ENCODE measurements at regions not wholly inside any gene's neighbourhood (a gene's known extent, or its start where the extent isn't known, plus 50 kb on each side); places are given as distances from the start of the nearest gene placed in this dataset.

DNA sequence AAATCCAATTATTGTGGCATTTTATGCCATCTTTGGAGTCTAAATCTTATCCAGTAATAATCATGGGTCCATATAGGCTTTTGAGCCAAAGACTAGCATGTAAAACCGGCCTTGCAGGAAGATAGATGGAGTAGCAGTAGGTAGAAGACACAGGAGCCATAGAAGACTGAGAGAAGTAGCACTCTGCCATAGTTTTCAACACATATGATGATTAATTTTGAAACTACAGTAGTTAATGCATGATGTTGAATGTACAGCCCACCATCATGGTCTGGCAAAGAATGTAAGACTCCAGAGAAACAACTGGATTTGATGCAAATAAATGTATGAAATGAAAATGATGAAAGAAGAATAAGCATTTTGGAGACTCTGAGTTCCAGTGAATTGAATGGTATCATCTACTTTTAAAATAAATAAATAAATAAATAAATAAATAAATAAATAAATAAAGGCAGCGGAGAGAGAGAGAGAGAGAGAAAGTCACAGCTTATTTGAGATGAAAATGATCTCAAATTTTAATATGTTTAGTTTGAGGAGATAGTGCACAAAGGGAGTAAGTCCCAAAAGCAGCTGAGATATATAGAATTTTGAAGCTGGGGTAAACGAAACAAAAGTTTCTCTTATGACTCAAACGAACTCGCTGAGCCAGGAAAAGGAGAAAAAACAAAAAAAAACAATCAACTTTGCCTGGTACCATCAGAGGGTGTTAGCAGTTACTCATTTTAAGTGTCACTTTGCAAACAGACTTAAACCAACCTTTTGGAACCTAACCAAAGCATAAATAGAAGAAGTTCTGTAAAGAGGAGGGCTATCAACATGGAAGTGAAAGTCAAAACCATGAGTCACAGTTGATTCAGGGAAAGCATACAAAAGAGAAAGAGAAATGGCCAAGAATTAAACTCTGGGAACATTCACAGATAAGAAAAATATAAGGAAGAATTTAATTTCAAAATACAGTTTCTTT lies 388.7 kb downstream of the CETN3 start:
- no peaks in the 10 kb centered on the region for H3K27me3 Mint-ChIP-seq
- H3K36me3 Mint-ChIP-seq (ENCODE audit: low read depth): no peaks in the 10 kb centered on the region
- DNase-seq: no peak
- H3K4me3 Mint-ChIP-seq: no peak overlapping the region
- H3K4me1 Mint-ChIP-seq: no peaks in the 10 kb centered on the region
- no peak overlapping the region for H3K27ac Mint-ChIP-seq
- intact Hi-C loops (cut with micrococcal nuclease): no loop called here
- H3K9me3 Mint-ChIP-seq: no peaks in the 10 kb centered on the region

DNA sequence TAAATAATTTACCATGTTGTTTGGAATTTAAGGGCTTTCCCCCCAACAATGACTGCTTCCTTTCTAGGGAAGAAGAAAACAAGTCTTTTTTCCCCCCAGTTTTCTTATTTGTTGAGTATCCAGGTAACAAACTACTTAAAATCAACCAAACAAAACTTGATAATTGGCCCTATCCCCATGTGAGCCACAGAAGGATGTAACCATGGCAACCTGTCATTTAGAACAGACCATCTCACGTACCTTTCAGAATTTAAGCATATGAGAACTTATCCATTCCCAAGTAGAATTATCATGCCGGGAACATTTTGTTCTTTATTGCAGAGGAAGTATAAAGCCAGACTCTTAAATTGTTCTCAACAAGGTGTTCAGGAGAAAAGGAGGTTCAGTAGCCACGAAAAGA lies 392.3 kb downstream of the CETN3 start:
- no peak overlapping the region for H3K4me3 Mint-ChIP-seq
- no peak overlapping the region for H3K27ac Mint-ChIP-seq
- no peak for DNase-seq
- no peaks in the 10 kb centered on the region for H3K4me1 Mint-ChIP-seq
- H3K27me3 Mint-ChIP-seq: no peaks in the 10 kb centered on the region
- intact Hi-C loops (cut with micrococcal nuclease): no loop called here
- no peaks in the 10 kb centered on the region for H3K9me3 Mint-ChIP-seq
- no peaks in the 10 kb centered on the region for H3K36me3 Mint-ChIP-seq (ENCODE audit: low read depth)

DNA sequence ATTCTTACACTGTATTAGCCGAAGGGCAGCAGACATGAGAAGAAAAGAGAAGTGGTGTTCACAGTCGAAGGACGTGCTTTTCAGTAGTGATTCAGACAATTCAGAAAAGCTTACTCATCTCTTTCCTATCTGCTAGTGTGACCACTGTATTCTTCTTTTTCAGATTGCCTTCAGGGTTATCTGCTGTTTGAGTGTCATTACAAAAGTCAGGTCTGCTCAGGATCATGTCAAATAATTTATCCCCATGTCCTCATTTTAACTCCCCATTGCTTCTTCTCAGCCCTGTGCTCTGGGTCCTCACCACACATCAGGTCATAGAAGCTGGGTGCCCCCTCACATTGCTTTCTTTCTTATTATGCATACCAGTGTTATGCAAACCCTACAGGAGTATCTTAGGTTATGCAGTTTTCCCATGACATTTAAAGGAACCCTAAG lies 394.0 kb downstream of the CETN3 start:
- no peak overlapping the region for H3K4me3 Mint-ChIP-seq
- no peaks in the 10 kb centered on the region for H3K9me3 Mint-ChIP-seq
- intact Hi-C loops (cut with micrococcal nuclease): no loop called here
- no peaks in the 10 kb centered on the region for H3K4me1 Mint-ChIP-seq
- H3K27ac Mint-ChIP-seq: no peak overlapping the region
- H3K36me3 Mint-ChIP-seq (ENCODE audit: low read depth): no peaks in the 10 kb centered on the region
- no peaks in the 10 kb centered on the region for H3K27me3 Mint-ChIP-seq
- no peak for DNase-seq

DNA sequence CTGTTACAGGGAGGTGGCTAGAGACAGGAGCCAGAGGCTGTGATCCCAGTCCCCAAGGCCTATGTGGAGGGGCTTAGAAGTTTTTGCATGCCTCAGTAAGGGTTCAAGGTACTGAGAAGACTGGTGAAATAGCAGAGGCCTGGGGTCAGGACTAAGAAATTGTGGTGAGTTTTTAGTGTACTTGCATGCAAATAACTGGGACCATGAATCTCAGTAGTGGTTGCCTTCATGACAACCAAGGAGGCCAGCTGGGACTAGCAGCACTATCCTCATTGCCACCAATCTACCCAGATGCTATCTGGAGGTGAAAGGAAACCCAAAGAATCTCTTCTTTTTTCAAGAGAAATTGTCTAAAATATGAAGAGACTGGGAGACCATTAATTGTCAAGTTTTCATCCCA lies 395.1 kb downstream of the CETN3 start:
- Mint-ChIP-seq H3K27ac (no peak overlapping the region), H3K9me3 (no peaks in the 10 kb centered on the region), H3K36me3 (ENCODE audit: low read depth) (no peaks in the 10 kb centered on the region), H3K4me1 (no peaks in the 10 kb centered on the region), H3K4me3 (no peak overlapping the region), H3K27me3 (no peaks in the 10 kb centered on the region)
- DNase-seq: no peak
- intact Hi-C loops (cut with micrococcal nuclease): no loop called here

DNA sequence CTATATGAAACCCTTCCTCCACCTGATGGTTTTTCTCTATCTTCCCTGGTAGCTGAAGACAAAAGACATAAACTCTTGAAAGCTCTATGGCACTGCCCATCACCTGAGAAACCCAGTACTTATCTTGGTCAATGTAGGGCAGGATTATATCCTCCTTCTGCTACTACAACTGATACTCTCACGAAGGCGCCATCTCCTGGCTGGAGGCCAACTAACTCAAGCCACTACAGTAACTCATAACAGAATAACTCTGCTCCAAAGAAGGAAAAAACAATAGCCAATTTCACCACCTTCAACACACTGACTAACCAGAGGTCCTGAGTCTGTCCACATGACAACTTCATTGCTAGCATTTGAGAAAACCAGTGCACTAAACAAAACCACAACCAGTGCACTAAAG lies 409.2 kb downstream of the CETN3 start:
- DNase-seq: no peak
- no peaks in the 10 kb centered on the region for H3K4me1 Mint-ChIP-seq
- no peaks in the 10 kb centered on the region for H3K36me3 Mint-ChIP-seq (ENCODE audit: low read depth)
- no peaks in the 10 kb centered on the region for H3K9me3 Mint-ChIP-seq
- no peak overlapping the region for H3K27ac Mint-ChIP-seq
- H3K4me3 Mint-ChIP-seq: no peak overlapping the region
- intact Hi-C loops (cut with micrococcal nuclease): no loop called here
- no peaks in the 10 kb centered on the region for H3K27me3 Mint-ChIP-seq

DNA sequence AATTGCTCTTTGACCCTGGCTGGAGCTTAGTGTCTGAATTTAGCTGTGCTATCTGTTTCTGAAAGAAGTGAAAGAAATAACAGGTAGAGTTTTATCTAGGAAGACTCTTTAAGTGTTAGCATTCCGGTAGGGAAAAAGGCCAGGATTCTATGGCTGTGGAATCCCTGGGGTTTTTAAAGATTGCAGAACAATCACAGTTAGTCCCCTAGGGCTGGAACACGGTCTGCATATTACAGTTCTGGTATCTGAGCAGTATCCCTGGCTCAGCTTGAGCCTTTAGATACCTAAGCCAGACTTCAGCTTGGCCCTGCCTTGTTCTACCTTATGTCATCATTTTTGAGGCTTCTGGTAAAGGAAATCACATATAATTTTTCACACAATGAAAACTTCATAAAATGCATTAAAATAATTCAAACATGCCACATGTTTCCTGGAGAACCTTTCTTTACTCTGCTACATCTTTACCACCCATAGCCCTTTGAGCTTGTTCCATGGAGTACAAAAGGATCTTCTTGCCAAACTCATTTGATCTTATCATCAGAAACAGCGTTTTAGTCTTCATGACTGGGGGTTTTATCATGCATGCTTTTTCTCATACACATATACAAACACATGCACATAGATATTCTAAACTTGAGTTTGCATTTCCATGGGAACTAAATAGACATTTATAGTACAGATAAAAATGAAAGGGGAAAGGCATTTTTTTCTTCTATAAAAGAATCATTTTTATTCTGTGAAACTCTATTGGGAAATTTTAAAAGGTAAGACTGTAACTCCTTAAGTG lies 410.8 kb downstream of the CETN3 start:
- no peaks in the 10 kb centered on the region for H3K27me3 Mint-ChIP-seq
- no peaks in the 10 kb centered on the region for H3K4me1 Mint-ChIP-seq
- H3K36me3 Mint-ChIP-seq (ENCODE audit: low read depth): no peaks in the 10 kb centered on the region
- intact Hi-C loops (cut with micrococcal nuclease): no loop called here
- no peak overlapping the region for H3K4me3 Mint-ChIP-seq
- H3K27ac Mint-ChIP-seq: no peak overlapping the region
- no peaks in the 10 kb centered on the region for H3K9me3 Mint-ChIP-seq
- DNase-seq: no peak

DNA sequence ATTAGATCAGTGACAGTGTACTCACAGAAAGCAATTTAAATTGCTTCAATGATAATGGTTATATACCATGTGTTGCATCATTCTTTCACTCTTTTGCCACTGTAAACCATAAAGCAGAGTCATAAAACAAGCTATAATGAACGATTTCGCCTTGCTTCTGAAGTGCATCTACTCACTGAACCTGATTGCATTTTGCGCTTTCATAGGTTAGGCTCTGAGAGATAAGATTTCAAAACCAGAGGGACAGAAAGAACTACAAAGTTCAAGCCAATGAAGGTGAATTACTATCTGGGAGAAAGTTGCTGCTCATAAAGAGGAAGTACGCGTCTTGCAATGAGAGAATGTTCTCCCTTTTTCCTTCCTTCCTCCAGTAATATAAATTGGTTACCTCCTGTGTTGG lies 412.7 kb downstream of the CETN3 start:
- Mint-ChIP-seq H3K4me3 (no peak overlapping the region), H3K27me3 (no peaks in the 10 kb centered on the region), H3K4me1 (no peaks in the 10 kb centered on the region), H3K27ac (no peak overlapping the region), H3K36me3 (ENCODE audit: low read depth) (no peaks in the 10 kb centered on the region), H3K9me3 (no peaks in the 10 kb centered on the region)
- no peak for DNase-seq
- intact Hi-C loops (cut with micrococcal nuclease): no loop called here

DNA sequence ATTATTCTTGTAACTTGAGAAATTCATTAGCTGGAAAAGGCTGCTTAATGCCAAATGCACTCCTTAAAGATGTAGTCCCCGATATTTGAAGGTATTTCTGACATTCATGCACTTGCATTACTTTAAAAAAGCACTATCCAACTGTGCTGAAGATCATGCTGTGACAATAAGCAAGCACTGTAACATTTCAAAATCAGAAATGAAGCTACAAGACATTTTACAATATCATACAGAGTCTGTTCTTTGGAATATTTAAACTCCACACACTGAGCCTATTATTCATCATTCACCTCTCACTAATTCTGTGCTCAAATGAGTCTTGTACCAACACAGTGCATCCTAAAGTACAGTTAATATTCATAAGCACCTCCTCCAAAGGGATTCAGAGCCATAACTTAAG lies 413.2 kb downstream of the CETN3 start:
- Mint-ChIP-seq H3K4me3 (no peak overlapping the region), H3K36me3 (ENCODE audit: low read depth) (no peaks in the 10 kb centered on the region), H3K9me3 (no peaks in the 10 kb centered on the region), H3K27ac (no peak overlapping the region), H3K27me3 (no peaks in the 10 kb centered on the region), H3K4me1 (no peaks in the 10 kb centered on the region)
- intact Hi-C loops (cut with micrococcal nuclease): no loop called here
- DNase-seq: no peak

DNA sequence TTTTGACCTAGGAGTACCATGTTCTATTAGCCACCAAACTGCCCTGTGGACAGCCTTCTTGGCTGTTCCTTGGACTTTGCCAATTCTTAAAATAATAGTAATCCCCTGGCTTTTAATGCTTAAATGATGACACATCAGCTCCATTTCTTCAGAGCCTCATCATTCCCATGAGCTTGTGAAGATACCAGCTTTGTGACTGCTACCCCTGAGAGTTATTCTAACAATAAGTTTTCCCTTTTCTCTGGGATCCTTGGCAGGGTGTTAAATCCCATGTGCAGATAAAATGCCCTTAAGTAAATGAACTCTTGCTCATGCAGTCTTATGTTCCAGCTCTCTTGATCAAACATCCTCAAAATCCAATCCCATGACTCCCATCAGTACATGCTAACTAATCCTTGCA lies 415.3 kb downstream of the CETN3 start:
- Mint-ChIP-seq H3K27me3 (no peaks in the 10 kb centered on the region), H3K27ac (no peak overlapping the region), H3K4me1 (no peaks in the 10 kb centered on the region), H3K36me3 (ENCODE audit: low read depth) (no peaks in the 10 kb centered on the region), H3K9me3 (no peaks in the 10 kb centered on the region), H3K4me3 (no peak overlapping the region)
- DNase-seq: no peak
- intact Hi-C loops (cut with micrococcal nuclease): no loop called here

DNA sequence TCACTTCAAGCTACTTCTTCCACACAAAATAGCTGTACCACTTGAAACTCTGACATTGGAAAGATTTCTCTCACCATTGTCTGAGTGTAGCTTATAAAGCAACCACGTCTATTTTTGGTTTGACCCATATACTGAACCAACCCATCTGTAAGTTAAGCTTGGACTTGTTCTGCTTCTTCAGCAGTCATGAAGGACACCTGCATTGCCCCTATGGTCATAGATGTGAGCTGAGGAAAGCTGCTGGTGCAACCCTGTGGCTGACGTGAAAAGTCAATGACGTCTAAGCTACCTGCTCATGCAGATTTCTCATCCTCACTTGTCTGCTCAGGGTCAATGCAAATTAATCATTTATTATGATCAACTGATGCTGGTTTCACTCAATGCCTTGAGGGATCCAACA lies 417.4 kb downstream of the CETN3 start:
- no peaks in the 10 kb centered on the region for H3K27me3 Mint-ChIP-seq
- no peaks in the 10 kb centered on the region for H3K9me3 Mint-ChIP-seq
- no peak overlapping the region for H3K27ac Mint-ChIP-seq
- DNase-seq: no peak
- no peaks in the 10 kb centered on the region for H3K36me3 Mint-ChIP-seq (ENCODE audit: low read depth)
- H3K4me3 Mint-ChIP-seq: no peak overlapping the region
- intact Hi-C loops (cut with micrococcal nuclease): no loop called here
- no peaks in the 10 kb centered on the region for H3K4me1 Mint-ChIP-seq

DNA sequence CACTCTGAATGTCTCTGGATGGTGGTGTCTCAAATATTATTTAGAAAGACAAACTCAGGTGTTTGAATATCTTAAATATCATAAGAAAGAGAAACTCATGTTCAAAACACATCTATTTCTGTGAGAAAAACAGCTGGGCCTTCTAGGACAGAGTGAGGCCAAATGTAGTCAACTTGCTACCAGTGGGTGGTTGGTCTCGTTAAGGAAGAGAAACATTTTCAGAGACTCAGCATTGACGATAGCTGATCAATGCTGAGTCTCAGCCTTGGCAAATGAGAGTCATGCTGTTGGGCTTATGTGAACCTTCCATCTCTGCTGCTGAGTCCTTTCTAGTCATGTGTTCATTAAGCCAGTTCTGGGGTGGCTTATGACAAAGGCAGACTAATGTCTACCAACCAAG lies 418.0 kb downstream of the CETN3 start:
- intact Hi-C loops (cut with micrococcal nuclease): no loop called here
- no peaks in the 10 kb centered on the region for H3K9me3 Mint-ChIP-seq
- H3K4me1 Mint-ChIP-seq: no peaks in the 10 kb centered on the region
- H3K36me3 Mint-ChIP-seq (ENCODE audit: low read depth): no peaks in the 10 kb centered on the region
- H3K27ac Mint-ChIP-seq: no peak overlapping the region
- no peaks in the 10 kb centered on the region for H3K27me3 Mint-ChIP-seq
- DNase-seq: no peak
- no peak overlapping the region for H3K4me3 Mint-ChIP-seq

DNA sequence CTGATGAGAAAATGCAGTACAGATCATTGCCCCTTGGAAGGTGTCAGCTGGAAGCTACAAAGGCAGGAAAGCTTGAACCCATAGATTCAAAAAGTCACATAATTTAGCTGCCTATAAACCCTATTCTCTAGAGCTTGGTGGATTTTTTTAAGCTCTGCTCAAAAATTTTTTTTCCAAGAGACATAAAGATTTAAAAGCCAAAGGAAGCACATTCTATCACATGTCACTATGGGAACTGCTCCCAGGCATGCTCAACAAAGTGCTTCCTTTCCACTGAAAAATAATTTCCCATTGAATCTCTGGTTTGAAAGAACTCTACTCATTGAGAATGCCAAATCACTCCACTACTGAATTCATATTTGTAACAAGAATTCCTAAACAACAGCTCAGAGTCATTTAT lies 419.8 kb downstream of the CETN3 start:
- Mint-ChIP-seq H3K4me3 (no peak overlapping the region), H3K9me3 (no peaks in the 10 kb centered on the region)

DNA sequence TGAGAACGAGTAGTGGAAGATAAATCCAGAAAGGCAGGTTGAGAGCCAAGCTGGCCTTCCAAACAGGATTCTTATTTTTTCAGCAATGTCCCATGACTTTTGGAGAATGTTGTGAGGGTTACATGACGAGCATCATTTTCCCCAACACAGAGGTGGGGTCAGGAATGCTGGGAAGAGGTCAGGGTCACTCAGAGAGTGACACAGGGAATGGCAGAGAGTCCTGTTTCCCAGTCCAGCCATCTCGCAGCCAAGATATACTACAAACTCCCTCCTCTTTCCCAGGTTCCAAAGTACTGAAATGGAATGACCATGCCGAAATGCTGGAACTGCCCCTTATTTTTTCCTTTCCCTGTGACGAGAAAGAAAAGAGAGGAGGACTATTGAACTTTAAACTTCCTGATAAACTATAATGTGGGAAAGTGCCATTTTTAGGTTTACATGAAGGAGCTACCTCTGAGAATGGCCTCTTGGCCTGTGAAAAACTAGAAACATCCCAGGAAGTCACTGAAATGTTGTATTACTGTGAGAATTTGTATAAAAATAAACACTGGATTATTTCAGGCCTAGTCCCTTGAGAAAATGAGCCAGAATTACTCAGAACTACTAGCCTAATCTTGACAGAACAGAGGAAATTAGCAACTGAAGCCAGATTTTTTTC lies 420.4 kb downstream of the CETN3 start:
- H3K9me3 Mint-ChIP-seq: no peaks in the 10 kb centered on the region
- no peak overlapping the region for H3K4me3 Mint-ChIP-seq
- no peak for DNase-seq
- no peaks in the 10 kb centered on the region for H3K27me3 Mint-ChIP-seq
- intact Hi-C loops (cut with micrococcal nuclease): no loop called here
- no peaks in the 10 kb centered on the region for H3K4me1 Mint-ChIP-seq
- no peak overlapping the region for H3K27ac Mint-ChIP-seq
- H3K36me3 Mint-ChIP-seq (ENCODE audit: low read depth): no peaks in the 10 kb centered on the region

More for the DNA sequence above, 419.8 kb downstream of the CETN3 start:
- Mint-ChIP-seq H3K4me1 (no peaks in the 10 kb centered on the region), H3K27me3 (no peaks in the 10 kb centered on the region), H3K27ac (no peak overlapping the region), H3K36me3 (ENCODE audit: low read depth) (no peaks in the 10 kb centered on the region)
- no peak for DNase-seq
- intact Hi-C loops (cut with micrococcal nuclease): no loop called here
